ENCODE measurements at regions not wholly inside any gene's neighbourhood (a gene's known extent, or its start where the extent isn't known, plus 50 kb on each side); places are given as distances from the start of the nearest gene placed in this dataset.

- no peak overlapping the region for H3K4me3 ChIP-seq (ENCODE audit: low read depth, low read length)
- no peak for DNase-seq (ENCODE audit: low read depth)
- peak; percentile 46 for TF ChIP-seq CTCF (IDR thresholded peaks at IDR 0.05; ENCODE audit: low read depth, low read length, missing control alignments)
Measured at GRCh38 chr21:14862794-14863720, 201.7 kb downstream of the NRIP1 start.

- no peak for DNase-seq (ENCODE audit: low read depth)
- no peak overlapping the region for H3K4me3 ChIP-seq (ENCODE audit: low read depth, low read length)
- no peak for TF ChIP-seq CTCF (IDR thresholded peaks at IDR 0.05; ENCODE audit: low read depth, low read length, missing control alignments)
Measured at GRCh38 chr21:14858311-14858710, 206.5 kb downstream of the NRIP1 start.

- no peak overlapping the region for H3K4me3 ChIP-seq (ENCODE audit: low read depth, low read length)
- no peak for TF ChIP-seq CTCF (IDR thresholded peaks at IDR 0.05; ENCODE audit: low read depth, low read length, missing control alignments)
- no peak for DNase-seq (ENCODE audit: low read depth)
Measured at GRCh38 chr21:14857529-14857928, 207.3 kb downstream of the NRIP1 start.

- no peak overlapping the region for H3K4me3 ChIP-seq (ENCODE audit: low read depth, low read length)
- no peak for DNase-seq (ENCODE audit: low read depth)
- TF ChIP-seq CTCF (IDR thresholded peaks at IDR 0.05; ENCODE audit: low read depth, low read length, missing control alignments) = no peak
Measured at GRCh38 chr21:14850394-14850793, 214.4 kb downstream of the NRIP1 start.

- no peak overlapping the region for H3K4me3 ChIP-seq (ENCODE audit: low read depth, low read length)
- TF ChIP-seq CTCF (IDR thresholded peaks at IDR 0.05; ENCODE audit: low read depth, low read length, missing control alignments) = no peak
- no peak for DNase-seq (ENCODE audit: low read depth)
Measured at GRCh38 chr21:14846621-14847020, 218.2 kb downstream of the NRIP1 start.

- H3K4me3 ChIP-seq (ENCODE audit: low read depth, low read length) = no peak overlapping the region
- no peak for TF ChIP-seq CTCF (IDR thresholded peaks at IDR 0.05; ENCODE audit: low read depth, low read length, missing control alignments)
- DNase-seq (ENCODE audit: low read depth) = no peak
Measured at GRCh38 chr21:14844001-14844400, 220.8 kb downstream of the NRIP1 start.

GRCh38 chr21:14842601-14843000 is 222.2 kb downstream of the NRIP1 start:
- TF ChIP-seq CTCF (IDR thresholded peaks at IDR 0.05; ENCODE audit: low read depth, low read length, missing control alignments) = no peak
- no peak overlapping the region for H3K4me3 ChIP-seq (ENCODE audit: low read depth, low read length)
- DNase-seq (ENCODE audit: low read depth) = no peak
